Parathyroid adenoma (tissue), 2 donors: ENCODE measurements at regions not wholly inside any gene's neighbourhood (a gene's known extent, or its start where the extent isn't known, plus 50 kb on each side); places are given as distances from the start of the nearest gene placed in this dataset.

Experiments
- H2AFZ ChIP-seq: fragments of 300-600 bp; sonication (generic); one replicate; pipeline ENCODE4 v1.7.0; 2017; ENCODE audit warnings: antibody characterized with exemption, mild to moderate bottlenecking
- H3K27ac ChIP-seq: fragments of 300-600 bp; sonication (generic); one replicate; pipeline ENCODE4 v1.7.0; 2017
- H3K27me3 ChIP-seq: fragments of 300-600 bp; sonication (generic); one replicate; pipeline ENCODE4 v1.7.0; 2017; ENCODE audit warnings: low read length; ENCODE audit not compliant: control insufficient read depth, insufficient read depth
- H3K36me3 ChIP-seq: fragments of 300-600 bp; sonication (generic); one replicate; pipeline ENCODE4 v1.7.0; 2017; ENCODE audit warnings: low read length; ENCODE audit not compliant: control insufficient read depth, insufficient read depth
- H3K4me1 ChIP-seq: fragments of 300-600 bp; sonication (generic); one replicate; pipeline ENCODE4 v1.7.0; 2017; ENCODE audit warnings: control low read depth
- H3K4me2 ChIP-seq: fragments of 300-600 bp; sonication (generic); one replicate; pipeline ENCODE4 v1.7.0; 2017; ENCODE audit warnings: low read length
- H3K4me3 ChIP-seq: fragments of 300-600 bp; sonication (generic); one replicate; pipeline ENCODE4 v1.7.0; 2017; ENCODE audit warnings: low read depth, low read length
- H3K79me2 ChIP-seq: fragments of 300-600 bp; sonication (generic); one replicate; pipeline ENCODE4 v1.7.0; 2017; ENCODE audit warnings: control low read depth
- H3K9ac ChIP-seq: fragments of 300-600 bp; sonication (generic); one replicate; pipeline ENCODE4 v1.7.0; 2017; ENCODE audit warnings: mild to moderate bottlenecking
- H3K9me3 ChIP-seq: fragments of 300-600 bp; sonication (generic); one replicate; pipeline ENCODE4 v1.7.0; 2017; ENCODE audit warnings: low read length; ENCODE audit not compliant: control insufficient read depth
- TF ChIP-seq, protein P1 (sequence below): fragments of 300-600 bp; sonication (generic); IDR thresholded peaks from one replicate; pipeline ENCODE4 v1.7.0; 2017; ENCODE audit warnings: antibody characterized with exemption, mild to moderate bottlenecking
- donor health status: primary hyperparathyroidism.

DNA sequence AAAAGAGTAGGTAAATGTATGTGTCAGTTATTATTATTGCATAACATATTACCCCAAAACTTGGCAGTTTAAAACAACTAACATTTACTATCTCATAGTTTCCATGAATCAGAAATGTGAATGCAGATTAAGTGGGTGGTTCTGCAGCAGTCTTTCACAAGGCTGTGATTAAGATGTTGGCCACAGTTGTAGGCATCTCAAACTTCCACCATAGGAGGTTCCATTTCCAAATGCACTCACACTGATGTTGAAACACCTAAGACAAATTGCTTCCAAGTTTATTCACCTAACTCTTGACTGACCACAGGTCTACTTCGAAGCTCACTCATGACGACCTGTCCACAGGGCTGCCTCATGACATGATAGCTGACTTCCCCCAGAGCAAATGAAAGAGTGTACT is 360.8 kb downstream of the GRB14 start:
- Histone ChIP-seq H3K9ac (no peak overlapping the region), H3K4me1 (no peaks in the 10 kb centered on the region), H3K36me3 (no peaks in the 10 kb centered on the region), H3K79me2 (no peaks in the 10 kb centered on the region), H3K4me2 (no peak overlapping the region), H2AFZ (no peak overlapping the region), H3K27ac (no peak overlapping the region), H3K4me3 (no peak overlapping the region), H3K27me3 (no peaks in the 10 kb centered on the region), H3K9me3 (no peaks in the 10 kb centered on the region)
- TF ChIP-seq, protein P1, sequence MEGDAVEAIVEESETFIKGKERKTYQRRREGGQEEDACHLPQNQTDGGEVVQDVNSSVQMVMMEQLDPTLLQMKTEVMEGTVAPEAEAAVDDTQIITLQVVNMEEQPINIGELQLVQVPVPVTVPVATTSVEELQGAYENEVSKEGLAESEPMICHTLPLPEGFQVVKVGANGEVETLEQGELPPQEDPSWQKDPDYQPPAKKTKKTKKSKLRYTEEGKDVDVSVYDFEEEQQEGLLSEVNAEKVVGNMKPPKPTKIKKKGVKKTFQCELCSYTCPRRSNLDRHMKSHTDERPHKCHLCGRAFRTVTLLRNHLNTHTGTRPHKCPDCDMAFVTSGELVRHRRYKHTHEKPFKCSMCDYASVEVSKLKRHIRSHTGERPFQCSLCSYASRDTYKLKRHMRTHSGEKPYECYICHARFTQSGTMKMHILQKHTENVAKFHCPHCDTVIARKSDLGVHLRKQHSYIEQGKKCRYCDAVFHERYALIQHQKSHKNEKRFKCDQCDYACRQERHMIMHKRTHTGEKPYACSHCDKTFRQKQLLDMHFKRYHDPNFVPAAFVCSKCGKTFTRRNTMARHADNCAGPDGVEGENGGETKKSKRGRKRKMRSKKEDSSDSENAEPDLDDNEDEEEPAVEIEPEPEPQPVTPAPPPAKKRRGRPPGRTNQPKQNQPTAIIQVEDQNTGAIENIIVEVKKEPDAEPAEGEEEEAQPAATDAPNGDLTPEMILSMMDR: no peak

DNA sequence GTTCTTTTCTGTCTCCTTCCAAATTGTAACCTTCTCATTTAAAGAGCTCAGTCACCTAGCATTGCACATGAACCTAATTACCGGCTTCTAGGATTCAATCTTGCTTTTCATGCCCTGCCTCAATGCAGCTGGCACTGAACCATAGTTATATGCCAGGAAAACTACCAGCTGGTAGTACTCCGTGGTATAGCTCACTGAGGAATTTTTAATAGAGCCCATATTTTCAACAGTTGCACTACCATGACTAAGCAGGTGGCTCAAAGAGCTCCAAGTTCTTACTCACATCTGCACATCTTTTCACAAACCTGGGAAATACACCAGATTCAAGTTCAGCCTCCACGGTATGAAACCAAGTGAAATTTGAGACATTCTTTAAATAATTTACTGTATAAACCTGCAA is 363.5 kb downstream of the GRB14 start:
- no peak overlapping the region for H3K4me3 ChIP-seq
- H2AFZ ChIP-seq: no peak overlapping the region
- TF ChIP-seq, protein P1: no peak
- no peaks in the 10 kb centered on the region for H3K27me3 ChIP-seq
- no peaks in the 10 kb centered on the region for H3K4me1 ChIP-seq
- no peak overlapping the region for H3K4me2 ChIP-seq
- H3K79me2 ChIP-seq: no peaks in the 10 kb centered on the region
- no peaks in the 10 kb centered on the region for H3K9me3 ChIP-seq
- no peaks in the 10 kb centered on the region for H3K36me3 ChIP-seq
- H3K9ac ChIP-seq: no peak overlapping the region
- H3K27ac ChIP-seq: no peak overlapping the region

DNA sequence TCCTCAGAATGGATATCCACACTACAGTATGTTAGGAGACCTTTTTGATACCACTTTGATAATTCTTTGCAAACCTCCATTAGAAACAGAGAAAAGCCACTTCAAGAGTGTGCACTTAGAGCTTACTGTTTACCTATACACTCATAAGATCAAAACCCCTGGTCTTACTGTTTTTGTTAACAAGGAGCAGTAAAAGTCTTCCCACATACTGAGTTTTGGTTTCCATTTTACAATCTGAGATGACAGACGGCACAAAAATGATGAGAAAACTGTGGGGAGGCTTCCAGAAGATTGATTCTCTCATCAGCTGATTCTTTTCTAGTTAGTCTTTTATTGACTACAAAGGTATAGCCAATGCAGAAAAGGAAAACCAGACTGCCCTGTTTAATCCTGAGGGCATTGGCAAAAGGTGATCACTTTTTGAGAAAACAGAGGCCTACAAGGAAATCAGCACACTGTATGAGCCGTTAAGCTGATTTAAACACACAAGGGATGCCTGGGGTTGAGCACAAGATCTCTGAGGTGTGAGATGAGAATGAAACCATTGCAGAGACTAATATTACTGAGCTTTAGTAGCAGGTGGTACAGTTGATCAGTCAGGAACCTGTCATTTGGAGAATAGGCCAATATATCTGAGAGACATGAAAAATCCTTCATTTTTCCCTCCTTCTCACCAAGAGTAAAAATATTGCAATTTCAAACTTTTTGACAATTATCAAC is 368.6 kb downstream of the GRB14 start:
- no peak overlapping the region for H3K9ac ChIP-seq
- no peak overlapping the region for H2AFZ ChIP-seq
- TF ChIP-seq, protein P1: no peak
- no peaks in the 10 kb centered on the region for H3K27me3 ChIP-seq
- no peaks in the 10 kb centered on the region for H3K4me1 ChIP-seq
- no peak overlapping the region for H3K4me3 ChIP-seq
- H3K9me3 ChIP-seq: no peaks in the 10 kb centered on the region
- H3K27ac ChIP-seq: no peak overlapping the region
- H3K79me2 ChIP-seq: no peaks in the 10 kb centered on the region
- H3K36me3 ChIP-seq: no peaks in the 10 kb centered on the region
- no peak overlapping the region for H3K4me2 ChIP-seq

DNA sequence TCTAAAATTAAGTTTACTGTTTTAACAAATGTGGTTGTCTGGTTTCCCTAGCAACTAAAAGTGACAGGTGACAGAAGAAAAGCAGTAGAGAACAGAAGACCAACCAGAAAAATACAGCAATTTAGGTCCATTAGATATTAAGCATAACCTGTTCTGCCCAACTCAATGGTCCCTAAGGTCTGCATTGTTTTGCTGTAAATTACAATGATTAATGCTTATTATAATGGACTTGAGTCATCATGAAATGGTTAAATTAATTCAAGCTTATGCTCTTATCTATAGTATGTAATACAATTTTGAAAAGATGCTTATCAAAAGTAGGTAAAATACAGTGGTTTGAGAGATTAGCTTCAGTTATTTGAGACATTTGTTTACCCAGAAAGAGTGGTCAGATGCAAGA is 378.0 kb downstream of the GRB14 start:
- Histone ChIP-seq H3K4me3 (no peak overlapping the region), H3K27me3 (no peaks in the 10 kb centered on the region), H3K4me1 (no peaks in the 10 kb centered on the region), H2AFZ (no peak overlapping the region), H3K4me2 (no peak overlapping the region), H3K27ac (no peak overlapping the region), H3K79me2 (no peaks in the 10 kb centered on the region), H3K36me3 (no peaks in the 10 kb centered on the region), H3K9me3 (no peaks in the 10 kb centered on the region), H3K9ac (no peak overlapping the region)
- TF ChIP-seq, protein P1: no peak

DNA sequence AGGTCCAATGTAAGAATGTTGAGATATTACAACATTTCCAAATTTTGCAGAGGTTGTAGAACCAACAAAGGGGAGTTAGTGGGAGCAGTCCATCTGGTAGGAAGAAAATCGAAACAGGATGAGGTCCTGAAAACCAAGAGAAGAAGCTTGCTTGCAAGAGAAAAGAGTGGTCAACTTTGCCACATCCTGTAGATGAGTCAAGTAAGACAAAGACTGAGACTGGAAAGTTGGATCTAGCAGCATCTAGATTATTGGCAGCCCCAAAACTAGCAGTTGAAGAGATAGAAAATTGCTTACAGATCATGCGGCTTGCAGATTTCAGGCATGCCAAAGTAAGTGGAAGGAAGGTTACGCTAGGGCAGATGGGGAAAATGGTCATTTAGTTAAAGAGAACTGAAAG is 378.9 kb downstream of the GRB14 start:
- no peak overlapping the region for H3K27ac ChIP-seq
- H3K4me1 ChIP-seq: no peaks in the 10 kb centered on the region
- no peaks in the 10 kb centered on the region for H3K9me3 ChIP-seq
- no peak overlapping the region for H3K4me3 ChIP-seq
- H3K79me2 ChIP-seq: no peaks in the 10 kb centered on the region
- H3K9ac ChIP-seq: no peak overlapping the region
- no peak overlapping the region for H2AFZ ChIP-seq
- TF ChIP-seq, protein P1: no peak
- no peaks in the 10 kb centered on the region for H3K36me3 ChIP-seq
- no peaks in the 10 kb centered on the region for H3K27me3 ChIP-seq
- no peak overlapping the region for H3K4me2 ChIP-seq
